ENCODE measurements at regions not wholly inside any gene's neighbourhood (a gene's known extent, or its start where the extent isn't known, plus 50 kb on each side); places are given as distances from the start of the nearest gene placed in this dataset.

- H3K9me3 ChIP-seq (ENCODE audit: control insufficient read depth, low read length): no peaks in the 10 kb centered on the region
- no peaks in the 10 kb centered on the region for H3K27me3 ChIP-seq (ENCODE audit: control insufficient read depth, insufficient read depth)
- peak in 2 of 3 donors; percentile 56 to 71 for DNase-seq
- no peaks in the 10 kb centered on the region for H3K4me1 ChIP-seq (ENCODE audit: control insufficient read depth, insufficient read depth, low read length)
- H3K27ac ChIP-seq (ENCODE audit: low read length): no peak overlapping the region
- 60% methylated on average over 22 of the region's 22 CpGs for WGBS
- peak; percentile 63 to 78 for ATAC-seq
- intact Hi-C loops (cut with DNase I): no loop called here
- H3K4me3 ChIP-seq (ENCODE audit: low read length): no peak overlapping the region
Measured at GRCh38 chr4:7124689-7125442, 57.0 kb upstream of the GRPEL1 start.

DNA sequence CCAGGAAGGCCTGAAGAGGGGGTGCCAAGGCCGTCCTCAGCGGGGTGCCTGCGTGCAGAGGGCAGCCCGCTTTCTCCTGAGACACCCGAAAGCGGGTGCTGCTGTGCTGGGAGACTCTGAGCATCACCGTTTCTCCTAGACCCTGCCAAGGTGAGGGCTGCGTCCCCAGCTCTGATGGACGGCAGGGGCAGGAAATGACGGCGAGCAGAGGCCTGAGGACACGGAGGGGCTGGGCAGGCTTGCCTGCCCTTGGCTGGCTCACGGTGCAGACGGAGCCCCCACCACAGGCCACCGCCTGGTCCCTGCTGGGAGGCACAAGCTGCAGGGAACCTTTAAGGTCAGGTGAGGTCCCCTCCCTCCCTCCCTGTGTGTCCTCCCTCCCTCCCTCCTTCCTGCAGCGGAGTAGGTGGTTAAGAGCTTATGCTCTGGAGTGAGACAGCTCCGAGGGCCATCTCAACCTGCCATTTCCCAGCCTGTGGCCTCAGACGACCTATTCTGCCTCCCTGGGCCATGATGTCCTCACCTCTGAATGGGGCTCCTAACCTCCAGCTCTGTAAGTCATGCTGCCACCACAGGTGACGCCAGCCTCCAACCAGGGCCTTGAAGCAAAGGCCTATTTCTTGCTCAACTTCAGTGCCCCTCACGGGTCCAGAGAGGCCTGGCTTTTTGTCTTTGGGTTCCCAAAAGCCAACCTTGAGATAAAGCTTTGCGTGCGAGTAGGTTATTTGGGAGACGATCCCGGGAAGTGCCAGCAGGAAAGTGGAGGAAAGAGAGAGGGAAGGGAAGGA, 54.2 kb upstream of the GRPEL1 start:
- DNase-seq (no peak), ATAC-seq (peak in 1 of 2 donors; percentile 5)
- no peaks in the 10 kb centered on the region for H3K9me3 ChIP-seq (ENCODE audit: control insufficient read depth, low read length)
- H3K4me1 ChIP-seq (ENCODE audit: control insufficient read depth, insufficient read depth, low read length): no peaks in the 10 kb centered on the region
- intact Hi-C loops (cut with DNase I): no loop called here
- H3K27me3 ChIP-seq (ENCODE audit: control insufficient read depth, insufficient read depth): no peaks in the 10 kb centered on the region
- 80% methylated on average over 24 of the region's 24 CpGs for WGBS
- no peak overlapping the region for H3K27ac ChIP-seq (ENCODE audit: low read length)
- no peak overlapping the region for H3K4me3 ChIP-seq (ENCODE audit: low read length)

GRCh38 chr4:7121174-7121573, 53.3 kb upstream of the GRPEL1 start:
- Histone ChIP-seq H3K27me3 (ENCODE audit: control insufficient read depth, insufficient read depth) (no peaks in the 10 kb centered on the region), H3K4me1 (ENCODE audit: control insufficient read depth, insufficient read depth, low read length) (no peaks in the 10 kb centered on the region), H3K27ac (ENCODE audit: low read length) (no peak overlapping the region), H3K9me3 (ENCODE audit: control insufficient read depth, low read length) (no peaks in the 10 kb centered on the region), H3K4me3 (ENCODE audit: low read length) (no peak overlapping the region)
- ATAC-seq: peak; percentile 24 to 42
- intact Hi-C loops (cut with DNase I): no loop called here
- 63% methylated on average over 15 of the region's 15 CpGs for WGBS
- DNase-seq: peak in 2 of 3 donors; percentile 61 to 79

DNA sequence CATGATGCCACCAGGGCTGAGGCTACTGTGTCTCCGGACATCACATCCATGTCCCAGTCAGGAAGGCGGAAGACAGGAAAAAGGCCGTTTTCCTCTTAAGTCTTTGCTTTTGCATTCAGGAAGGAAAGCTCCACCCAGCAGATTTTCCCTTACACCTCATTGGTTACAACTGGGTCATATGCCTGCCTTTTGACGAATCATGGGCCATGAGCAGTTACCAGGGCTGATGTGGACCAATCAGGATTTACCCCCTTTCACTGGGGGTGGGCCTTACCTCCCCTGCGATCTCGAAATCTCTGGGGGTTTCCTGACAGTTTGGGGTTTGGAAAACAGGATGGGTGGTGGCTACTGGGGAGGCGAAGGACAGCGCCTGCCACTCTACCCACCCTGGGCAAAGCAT, 52.5 kb upstream of the GRPEL1 start:
- no peak for DNase-seq
- Histone ChIP-seq H3K4me3 (ENCODE audit: low read length) (no peak overlapping the region), H3K4me1 (ENCODE audit: control insufficient read depth, insufficient read depth, low read length) (no peaks in the 10 kb centered on the region), H3K9me3 (ENCODE audit: control insufficient read depth, low read length) (no peaks in the 10 kb centered on the region), H3K27ac (ENCODE audit: low read length) (no peak overlapping the region), H3K27me3 (ENCODE audit: control insufficient read depth, insufficient read depth) (no peaks in the 10 kb centered on the region)
- intact Hi-C loops (cut with DNase I): no loop called here
- peak in 1 of 2 donors; percentile 19 for ATAC-seq
- 74% methylated on average over 8 of the region's 8 CpGs for whole genome bisulfite sequencing

- no peaks in the 10 kb centered on the region for H3K27me3 ChIP-seq (ENCODE audit: control insufficient read depth, insufficient read depth)
- WGBS: 83% methylated on average over 2 of the region's 2 CpGs
- ATAC-seq: no peak
- no peak for DNase-seq
- no peak overlapping the region for H3K4me3 ChIP-seq (ENCODE audit: low read length)
- no peaks in the 10 kb centered on the region for H3K9me3 ChIP-seq (ENCODE audit: control insufficient read depth, low read length)
- no peak overlapping the region for H3K27ac ChIP-seq (ENCODE audit: low read length)
- intact Hi-C loops (cut with DNase I): no loop called here
- no peaks in the 10 kb centered on the region for H3K4me1 ChIP-seq (ENCODE audit: control insufficient read depth, insufficient read depth, low read length)
Measured at GRCh38 chr4:7118013-7118832, 50.4 kb upstream of the GRPEL1 start.
